ENCODE measurements at regions not wholly inside any gene's neighbourhood (a gene's known extent, or its start where the extent isn't known, plus 50 kb on each side); places are given as distances from the start of the nearest gene placed in this dataset.
A peak's percentile ranks its signal among the peaks of the same experiment; 100 is the strongest.

GRCh38 chr1:212192261-212192998 is 92.8 kb upstream of the PPP2R5A start:
- no peak for DNase-seq (ENCODE audit: low spot score in 2 of 2)
- no peak overlapping the region for H3K4me3 ChIP-seq (ENCODE audit: low read depth, poor library complexity, severe bottlenecking)
- TF ChIP-seq CTCF (IDR thresholded peaks at IDR 0.05) (no peak), POLR2A (IDR thresholded peaks at IDR 0.05) (no peak)
- WGBS, 2 donors = 31 to 63% methylated on average over 2 of the region's 2 CpGs
- intact Hi-C loops (cut with DNase I; ENCODE audit: low total_unique reads) = no loop called here

- peak in 1 of 2 donors; percentile 39 for DNase-seq (ENCODE audit: low spot score in 2 of 2)
- intact Hi-C loops (cut with DNase I; ENCODE audit: low total_unique reads) = no loop called here
- TF ChIP-seq POLR2A (IDR thresholded peaks at IDR 0.05) (no peak), CTCF (IDR thresholded peaks at IDR 0.05) (no peak)
- 95% methylated on average over 3 of the region's 3 CpGs for WGBS, 2 donors
- no peak overlapping the region for H3K4me3 ChIP-seq (ENCODE audit: low read depth, poor library complexity, severe bottlenecking)
Observed at GRCh38 chr1:212196355-212196754, 88.9 kb upstream of the PPP2R5A start.

- no peak overlapping the region for H3K4me3 ChIP-seq (ENCODE audit: low read depth, poor library complexity, severe bottlenecking)
- TF ChIP-seq CTCF (IDR thresholded peaks at IDR 0.05) (no peak), POLR2A (IDR thresholded peaks at IDR 0.05) (no peak)
- WGBS, 2 donors = 73 to 74% methylated on average over 3 of the region's 3 CpGs
- no peak for DNase-seq (ENCODE audit: low spot score in 2 of 2)
- intact Hi-C loops (cut with DNase I; ENCODE audit: low total_unique reads) = no loop called here
Observed at GRCh38 chr1:212201461-212201860, 83.7 kb upstream of the PPP2R5A start.

- TF ChIP-seq POLR2A (IDR thresholded peaks at IDR 0.05) (no peak), CTCF (IDR thresholded peaks at IDR 0.05) (no peak)
- intact Hi-C loops (cut with DNase I; ENCODE audit: low total_unique reads) = no loop called here
- no peak for DNase-seq (ENCODE audit: low spot score in 2 of 2)
- WGBS, 2 donors = 78 to 82% methylated on average over 3 of the region's 3 CpGs
- H3K4me3 ChIP-seq (ENCODE audit: low read depth, poor library complexity, severe bottlenecking) = no peak overlapping the region
Observed at GRCh38 chr1:212203630-212204029, 81.6 kb upstream of the PPP2R5A start.

- TF ChIP-seq POLR2A (IDR thresholded peaks at IDR 0.05) (no peak), CTCF (IDR thresholded peaks at IDR 0.05) (no peak)
Observed at GRCh38 chr1:212205006-212205405, 80.2 kb upstream of the PPP2R5A start.

GRCh38 chr1:212205843-212206242 is 79.4 kb upstream of the PPP2R5A start:
- peak in 1 of 2 donors; percentile 10 for DNase-seq (ENCODE audit: low spot score in 2 of 2)
- intact Hi-C loops (cut with DNase I; ENCODE audit: low total_unique reads) = no loop called here
- H3K4me3 ChIP-seq (ENCODE audit: low read depth, poor library complexity, severe bottlenecking) = no peak overlapping the region
- 55 to 60% methylated on average over 5 of the region's 5 CpGs for WGBS, 2 donors
- TF ChIP-seq POLR2A (IDR thresholded peaks at IDR 0.05) = no peak
- no peak for TF ChIP-seq CTCF (IDR thresholded peaks at IDR 0.05)

More at GRCh38 chr1:212205006-212205405, 80.2 kb upstream of the PPP2R5A start:
- WGBS, 2 donors = 96% methylated on average over 1 of the region's 1 CpG
- intact Hi-C loops (cut with DNase I; ENCODE audit: low total_unique reads) = no loop called here
- no peak for DNase-seq (ENCODE audit: low spot score in 2 of 2)
- H3K4me3 ChIP-seq (ENCODE audit: low read depth, poor library complexity, severe bottlenecking) = no peak overlapping the region
